HG03565 (cell line): ENCODE measurements at regions not wholly inside any gene's neighbourhood (a gene's known extent, or its start where the extent isn't known, plus 50 kb on each side); places are given as distances from the start of the nearest gene placed in this dataset.

Experiments used
- ATAC-seq: cut with Tn5 transposase; IDR thresholded peaks from one replicate; pipeline ENCODE4 v1.9.1; 2021; ENCODE audit warnings: mild to moderate bottlenecking, moderate library complexity; ENCODE audit not compliant: unreplicated experiment

DNA sequence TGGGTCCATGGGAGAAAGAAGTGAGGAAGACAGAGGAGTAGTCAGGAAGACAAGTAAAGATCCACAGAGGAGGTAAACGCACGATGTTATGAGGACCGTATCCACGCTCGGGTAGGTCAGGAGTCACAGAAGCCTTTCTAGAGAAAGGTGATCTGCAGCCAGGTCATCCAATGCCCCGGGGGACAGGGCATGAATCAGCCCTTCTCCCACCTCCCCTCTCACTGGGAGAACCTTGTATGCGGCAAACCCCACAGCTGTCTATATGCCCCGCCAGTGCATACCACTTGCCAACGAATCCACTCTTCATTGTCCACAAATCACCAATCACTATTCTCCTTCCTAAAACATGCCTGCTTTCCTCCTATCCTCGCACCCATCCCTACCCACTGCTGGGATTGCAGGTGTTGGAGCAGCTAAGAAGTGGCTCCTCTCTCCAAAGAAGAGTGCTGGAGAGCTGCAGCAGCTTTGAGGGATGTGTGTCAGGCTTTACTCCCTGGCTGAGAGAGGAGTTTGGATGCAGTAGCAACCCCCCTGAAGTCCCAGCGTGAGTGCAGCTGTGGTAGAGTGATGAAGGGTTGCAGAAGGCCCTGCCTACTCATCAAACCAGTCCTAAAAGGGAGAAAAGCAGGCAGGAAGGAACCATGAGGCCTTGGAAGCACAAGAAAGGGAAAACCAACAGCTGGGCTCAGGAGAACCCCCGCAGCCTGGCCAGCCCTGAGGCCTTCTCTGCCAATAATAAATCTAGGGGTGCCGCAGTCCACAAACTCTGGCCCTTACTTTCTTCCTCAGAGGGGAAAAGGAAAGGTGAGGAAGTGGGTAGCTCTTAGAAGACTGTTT lies 102.2 kb upstream of the GADD45A start:
- ATAC-seq = no peak

DNA sequence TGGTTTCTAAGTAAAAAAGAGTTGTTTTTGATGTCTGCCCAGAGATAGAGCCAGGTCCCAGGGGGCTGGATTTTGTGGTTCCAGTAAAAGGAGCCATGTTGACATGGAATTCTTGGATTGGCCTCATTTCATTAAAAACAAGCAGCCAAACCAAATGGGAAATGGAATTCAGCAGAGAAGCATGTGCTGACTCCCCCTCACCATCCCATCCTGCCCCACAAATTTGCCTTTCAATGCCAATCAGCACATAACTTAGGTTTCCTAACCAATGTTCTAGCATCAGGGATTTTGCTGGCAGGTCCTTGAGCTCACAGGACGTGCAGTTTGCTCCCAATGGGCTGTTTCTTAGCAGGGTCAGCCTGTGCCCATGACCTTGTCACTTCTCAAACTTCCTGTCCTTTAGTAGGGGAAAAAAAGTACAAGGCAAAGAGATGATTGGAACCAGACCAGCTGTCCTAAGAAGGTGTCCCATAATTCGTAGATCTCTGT lies 101.5 kb upstream of the GADD45A start:
- ATAC-seq = no peak

DNA sequence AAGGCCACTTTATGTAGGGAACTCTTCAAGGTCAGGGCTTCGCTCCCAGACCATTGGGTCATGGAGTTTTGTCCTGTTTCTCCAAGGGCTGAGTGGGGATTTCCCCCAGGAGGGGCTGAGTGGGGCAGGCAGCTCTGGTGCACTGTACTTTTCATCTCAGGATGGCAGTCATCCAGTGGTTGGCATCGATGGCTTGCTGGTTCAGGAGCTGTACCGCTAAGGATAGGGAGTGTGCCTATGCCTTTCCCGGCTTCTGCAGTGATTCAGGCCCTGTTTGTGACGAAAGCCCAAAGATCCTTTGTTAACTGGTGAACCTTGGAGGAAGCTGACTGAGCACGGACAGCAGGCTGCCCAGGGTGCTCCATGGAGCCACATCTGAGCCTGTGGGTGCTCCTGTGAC lies 100.1 kb upstream of the GADD45A start:
- ATAC-seq = no peak

DNA sequence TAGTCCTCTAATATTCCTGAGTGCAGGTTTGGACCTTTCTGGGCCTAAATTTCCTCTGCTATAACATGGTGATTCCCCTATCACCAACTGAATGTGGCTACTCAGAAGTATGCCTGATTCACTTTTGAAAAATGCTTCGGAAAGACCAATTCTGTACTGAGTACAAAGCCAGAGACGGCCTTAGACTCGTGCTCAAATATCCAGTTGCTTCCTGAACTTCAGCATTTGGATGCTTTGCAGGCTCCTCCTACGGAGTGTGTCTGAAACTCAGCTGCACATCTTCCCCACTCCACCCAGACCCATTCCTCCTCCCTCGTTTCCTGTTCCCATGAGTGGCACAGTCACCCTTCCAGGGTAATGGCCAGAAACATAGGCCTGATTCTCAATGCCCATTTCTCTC lies 98.4 kb upstream of the GADD45A start:
- ATAC-seq = no peak

DNA sequence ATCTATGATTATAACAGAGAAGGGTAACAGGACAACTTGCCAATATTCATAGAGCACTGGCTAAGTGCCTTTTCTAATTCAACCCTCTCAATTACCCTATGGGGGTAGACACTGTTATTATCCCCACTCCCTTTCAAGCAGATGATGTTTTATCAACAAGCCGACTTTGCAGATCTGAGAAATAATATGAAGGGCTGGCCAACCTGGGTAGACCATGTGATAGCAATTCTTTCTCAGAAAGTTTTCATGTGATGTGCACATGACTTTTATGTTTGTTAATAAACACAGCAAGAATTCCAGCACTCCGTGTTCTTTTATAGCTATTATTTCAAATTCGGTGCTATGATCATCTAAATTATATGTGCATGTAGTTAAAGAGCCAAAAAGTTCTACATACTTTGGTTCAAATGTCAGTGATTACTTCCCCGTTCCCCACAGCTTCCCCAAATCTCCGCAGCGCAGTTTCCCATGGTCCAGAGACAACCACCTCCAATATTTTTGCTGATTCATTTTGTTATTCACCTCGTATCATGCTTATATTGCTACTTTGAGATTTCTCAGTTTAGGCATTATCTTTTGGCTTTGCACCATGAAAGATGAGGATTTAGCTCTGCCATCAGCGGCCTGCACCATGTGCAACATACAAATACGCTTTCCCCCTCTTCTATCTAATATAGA lies 96.7 kb upstream of the GADD45A start:
- no peak for ATAC-seq

DNA sequence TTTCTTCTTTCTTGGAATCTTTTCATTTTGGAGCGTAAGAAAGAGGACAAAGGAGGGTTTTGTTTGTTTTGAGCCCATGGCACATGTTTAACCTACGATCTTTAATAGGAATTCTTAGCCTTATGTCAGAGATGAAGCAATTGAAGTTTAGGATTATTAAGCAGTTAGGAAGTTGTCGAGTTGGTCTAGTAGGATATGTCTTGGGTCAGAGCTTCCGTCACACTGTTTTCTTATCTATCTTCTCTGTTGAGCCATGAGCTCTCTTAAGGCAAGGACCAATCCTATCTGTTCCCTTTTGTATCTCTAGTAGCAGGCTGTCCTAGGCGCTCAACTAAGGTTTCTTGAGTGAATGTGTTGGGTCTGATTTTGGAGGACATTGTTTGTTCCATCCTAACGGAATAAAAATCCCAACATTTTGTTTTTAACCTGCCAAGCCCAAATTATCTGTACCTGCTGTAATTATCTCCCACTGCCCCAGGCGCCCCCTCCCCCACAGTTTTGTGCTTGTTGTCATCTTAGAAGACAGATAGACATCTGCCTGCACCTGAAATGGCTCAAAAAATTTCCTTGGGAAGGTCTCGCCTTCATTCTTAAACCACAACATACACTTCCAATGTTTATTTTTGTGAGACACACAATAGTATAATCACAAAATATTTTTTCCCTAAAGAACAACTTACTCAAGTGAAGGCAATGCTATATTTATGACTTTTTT lies 95.3 kb upstream of the GADD45A start:
- ATAC-seq = no peak

DNA sequence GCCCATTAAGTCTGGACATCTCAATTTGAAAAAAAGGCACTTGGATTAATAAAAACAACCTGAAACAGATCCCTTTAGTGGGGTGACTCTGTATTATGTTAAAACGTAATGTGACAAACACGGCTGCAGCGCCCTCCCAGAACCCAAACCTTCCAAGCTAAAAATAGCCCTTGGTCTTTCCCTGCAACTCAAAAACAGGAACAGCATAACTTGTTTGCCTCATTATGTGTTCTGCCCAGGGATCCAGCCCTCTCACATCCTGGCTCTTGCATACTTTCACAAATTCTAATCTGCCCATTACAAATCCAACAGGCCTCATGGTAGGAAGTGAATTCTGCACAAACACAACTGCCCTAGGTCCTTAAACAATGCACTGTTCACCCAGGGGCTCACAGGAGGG lies 94.7 kb upstream of the GADD45A start:
- ATAC-seq = no peak

DNA sequence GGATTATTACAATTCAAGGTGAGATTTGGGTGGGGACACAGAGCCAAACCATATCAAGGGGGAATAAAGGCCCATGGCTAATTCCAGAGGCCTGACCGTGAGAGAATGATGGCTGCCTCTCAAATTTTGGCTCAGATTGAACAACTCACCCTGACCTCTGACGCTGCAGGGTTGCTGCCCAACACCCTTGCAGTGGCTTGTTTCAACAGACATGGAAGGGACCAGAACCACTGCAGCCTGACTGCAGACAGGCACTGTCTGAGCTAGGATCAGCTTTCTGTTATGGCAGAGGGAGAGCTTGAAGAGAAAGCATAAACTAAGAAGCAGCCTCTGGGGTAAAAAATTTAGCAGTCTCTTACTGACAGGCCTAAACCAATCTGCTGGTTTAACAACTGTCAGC lies 90.2 kb upstream of the GADD45A start:
- ATAC-seq = no peak

DNA sequence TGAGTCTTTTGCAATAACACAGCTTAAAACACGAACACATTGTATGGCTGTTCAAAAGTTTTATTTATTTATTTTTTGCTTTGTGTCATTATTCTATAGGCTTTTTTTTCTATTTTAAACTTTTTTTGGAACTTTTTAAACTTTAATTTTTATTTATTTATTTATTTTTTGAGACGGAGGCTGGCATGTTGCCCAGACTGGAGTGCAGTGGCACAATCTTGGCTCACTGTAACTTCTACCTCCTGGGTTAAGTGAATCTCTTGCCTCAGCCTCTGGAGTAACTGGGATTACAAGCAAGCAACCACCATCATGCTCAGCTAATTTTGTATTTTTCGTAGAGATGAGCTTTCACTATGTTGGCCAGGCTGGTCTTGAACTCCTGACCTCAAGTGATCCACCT lies 88.3 kb upstream of the GADD45A start:
- ATAC-seq = no peak

DNA sequence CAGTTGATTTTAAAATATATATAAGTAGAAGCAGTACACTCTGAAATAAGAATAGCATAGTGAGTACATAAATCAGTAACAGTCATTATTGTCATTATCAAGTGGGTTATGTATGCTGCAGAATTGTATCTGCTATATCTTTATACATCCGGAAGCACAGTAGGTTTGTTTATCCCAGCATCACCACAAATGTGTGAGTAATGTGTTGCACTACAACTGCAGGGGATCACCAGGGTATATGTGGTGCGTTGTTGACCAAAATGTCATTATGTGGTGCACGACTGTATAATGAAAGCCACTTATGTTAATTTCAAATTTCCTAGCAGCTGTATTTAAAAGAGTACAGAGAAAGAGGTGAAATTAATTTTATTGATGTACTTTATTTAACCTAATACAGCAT lies 87.7 kb upstream of the GADD45A start:
- ATAC-seq = no peak

DNA sequence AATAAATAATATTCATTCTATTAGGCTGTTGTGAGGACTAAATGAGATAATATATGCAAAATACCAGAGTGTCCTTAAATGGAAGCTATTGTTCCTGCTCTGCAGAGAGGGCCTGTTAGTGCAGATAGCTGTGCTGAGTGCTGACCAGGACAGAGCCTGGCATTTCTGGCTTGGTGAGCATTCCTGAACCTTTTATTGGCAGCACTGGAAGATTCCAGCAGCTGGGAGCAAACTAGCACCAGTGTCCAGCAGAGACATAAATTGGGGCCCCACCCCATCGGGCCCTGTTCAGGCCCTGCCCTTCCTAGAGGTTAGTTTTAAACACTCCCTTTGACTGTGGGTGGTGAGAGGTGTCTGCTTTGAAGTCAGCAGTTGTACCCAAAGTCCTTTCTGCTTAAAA lies 85.9 kb upstream of the GADD45A start:
- no peak for ATAC-seq

DNA sequence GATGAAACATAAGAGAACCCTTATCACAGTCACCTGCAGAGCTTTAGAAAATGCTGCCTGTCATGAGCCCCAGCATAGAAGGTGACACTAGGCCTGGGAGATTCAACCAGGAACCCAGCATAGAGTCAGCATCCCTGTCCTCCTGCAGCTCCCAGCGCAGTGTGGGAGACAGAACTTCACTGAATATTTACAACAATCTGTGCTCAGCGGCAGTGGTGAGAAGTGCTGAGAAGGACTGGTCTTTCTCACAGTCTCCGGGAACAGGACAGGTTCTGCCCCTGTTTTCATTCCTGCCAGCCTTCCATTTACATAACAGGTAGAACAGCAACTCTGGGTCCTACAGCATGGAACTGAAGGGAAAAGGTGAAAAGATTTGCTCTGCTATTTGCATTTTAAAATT lies 83.5 kb upstream of the GADD45A start:
- no peak for ATAC-seq

DNA sequence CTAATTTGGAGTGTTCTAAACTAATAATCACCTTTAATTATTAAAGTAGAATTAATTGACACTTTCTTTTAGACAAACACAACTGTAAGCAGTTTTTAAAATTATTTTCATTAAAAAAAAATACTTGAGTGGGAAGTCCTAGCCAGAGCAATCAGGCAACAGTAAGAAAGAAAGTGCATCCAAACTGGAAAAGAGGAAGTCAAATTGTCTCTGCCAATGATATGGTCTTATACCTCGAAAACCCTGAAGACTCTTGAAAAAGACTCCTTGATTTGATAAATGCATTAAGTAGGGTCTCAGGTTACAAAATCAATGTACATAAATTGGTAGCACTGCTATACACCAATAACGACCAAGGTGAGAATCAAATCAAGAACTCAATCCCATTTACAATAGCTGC lies 83.0 kb upstream of the GADD45A start:
- no peak for ATAC-seq

DNA sequence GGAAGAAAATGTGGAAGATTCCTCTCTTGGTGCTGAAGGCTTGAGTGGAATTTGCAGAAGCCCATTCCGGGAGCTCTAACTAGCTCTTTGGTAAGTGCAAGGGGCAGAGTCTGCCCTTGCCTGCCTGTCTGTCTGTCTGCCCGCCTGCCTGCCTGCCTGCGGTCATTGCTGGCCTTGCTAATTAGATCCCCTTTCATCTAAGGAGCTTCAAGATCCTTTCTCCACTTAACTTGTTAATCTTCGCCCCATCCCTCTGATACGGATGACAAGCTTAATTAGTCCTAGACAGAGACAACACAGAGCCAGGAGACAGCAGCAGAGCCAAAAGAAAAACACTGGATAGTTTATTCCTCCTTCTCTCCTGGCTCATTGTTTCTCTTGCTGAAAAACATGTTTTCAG lies 80.2 kb upstream of the GADD45A start:
- ATAC-seq = no peak

DNA sequence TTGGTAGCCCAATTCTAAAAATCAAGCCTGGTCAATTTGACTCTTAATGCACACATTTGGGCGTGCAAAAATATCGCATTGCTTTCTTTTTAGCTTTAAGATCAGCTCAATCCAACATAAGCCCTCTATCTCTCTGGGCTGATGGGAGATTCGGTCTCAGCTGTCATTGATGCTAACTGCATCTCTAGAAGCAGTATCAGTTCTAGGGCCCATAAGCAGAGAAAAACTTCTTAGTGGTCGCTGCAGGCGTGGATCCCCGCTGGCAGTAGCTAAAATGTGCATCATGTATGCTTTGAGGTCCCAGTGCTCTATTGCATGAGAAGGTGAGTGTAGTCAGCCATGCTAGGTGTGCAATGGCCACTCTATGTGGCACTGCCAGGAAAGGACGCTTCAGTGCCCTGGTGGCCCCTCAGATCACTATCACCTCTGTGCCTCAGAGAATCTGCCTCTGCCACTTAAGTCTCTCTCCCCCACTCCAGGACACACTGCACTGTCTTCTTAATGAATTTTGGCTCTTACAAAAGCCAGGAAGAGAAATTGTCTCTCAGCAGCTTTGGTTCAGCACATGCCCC lies 79.7 kb upstream of the GADD45A start:
- ATAC-seq = no peak

DNA sequence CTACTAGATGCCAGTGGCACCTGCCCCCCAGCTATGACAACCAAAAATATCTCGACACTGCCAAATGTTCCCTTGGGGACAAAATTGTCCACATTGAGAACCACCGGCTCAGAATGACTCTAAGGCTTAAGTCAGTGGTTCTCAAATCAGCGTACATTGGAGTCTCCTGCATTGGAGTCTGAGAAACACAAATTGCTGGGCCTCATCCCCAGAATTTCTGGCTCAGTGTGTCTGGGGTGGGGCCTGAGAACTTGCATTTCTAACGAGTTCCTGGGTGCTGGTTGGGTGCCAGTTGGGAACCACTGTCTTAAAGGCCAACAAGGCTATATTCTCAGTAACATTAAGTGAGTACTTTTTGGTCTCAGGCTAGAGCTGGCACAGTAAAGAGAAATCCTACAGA lies 77.7 kb upstream of the GADD45A start:
- ATAC-seq = no peak

DNA sequence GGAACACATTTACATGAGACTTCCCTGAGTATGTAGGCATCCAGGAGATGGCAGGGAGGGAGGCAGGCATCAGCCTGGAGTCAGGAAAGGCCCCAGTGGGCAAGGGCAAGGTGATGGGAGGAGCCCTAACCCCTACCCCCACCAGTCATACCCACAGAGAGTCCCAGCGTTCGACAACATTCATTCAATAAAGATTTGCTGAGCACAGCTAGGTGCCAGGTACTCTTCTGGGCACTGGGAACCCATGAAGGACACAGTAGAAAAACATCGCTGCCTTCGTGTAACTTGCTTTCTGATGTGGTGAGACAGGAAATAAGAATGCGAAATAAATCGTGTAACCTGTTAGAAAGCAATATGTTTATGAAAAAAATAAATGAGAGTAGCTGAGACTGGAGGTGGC lies 77.3 kb upstream of the GADD45A start:
- ATAC-seq = no peak

DNA sequence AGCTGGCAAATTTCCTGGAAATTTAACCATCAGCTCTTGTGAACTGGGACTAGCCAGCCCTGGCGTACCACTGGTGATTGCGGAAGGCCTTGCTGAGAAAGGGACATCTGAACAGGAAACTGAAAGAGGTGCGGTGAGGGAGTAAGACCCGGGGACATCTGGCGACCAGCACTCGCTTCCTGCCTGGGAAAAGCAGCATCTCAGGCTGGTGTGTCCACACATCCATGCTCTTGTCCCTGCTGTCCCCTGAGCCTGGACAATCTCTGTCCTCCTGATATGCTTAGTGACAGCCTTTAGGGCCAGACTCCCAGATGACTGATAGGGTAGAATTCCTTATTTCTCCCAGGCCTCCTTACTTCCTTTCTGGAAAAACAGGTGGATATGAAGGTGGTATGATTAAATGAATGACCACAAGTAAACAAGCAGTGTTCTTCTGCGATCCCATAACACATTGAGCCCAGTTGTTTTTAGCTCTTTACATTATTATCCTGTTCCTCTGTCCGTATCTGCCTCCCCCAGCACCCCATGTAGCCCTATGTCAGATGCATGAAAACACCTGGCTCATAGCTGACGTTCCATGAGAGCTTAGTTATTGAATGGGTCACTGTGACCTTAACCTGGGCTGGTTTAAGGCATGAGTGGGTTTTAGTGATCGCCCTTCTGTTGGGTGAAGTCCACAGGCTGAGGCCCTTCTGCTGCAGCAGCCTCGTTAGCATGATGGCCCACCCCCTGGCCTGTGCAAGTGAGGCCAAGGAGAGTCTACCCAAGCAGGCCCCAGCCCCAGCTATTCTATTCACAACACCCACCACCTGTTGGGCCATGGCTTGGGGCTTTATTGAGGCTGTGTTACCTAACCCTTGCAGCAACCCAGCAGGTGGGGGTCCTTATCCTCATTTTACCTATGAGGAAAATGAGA lies 76.1 kb upstream of the GADD45A start:
- ATAC-seq = no peak

DNA sequence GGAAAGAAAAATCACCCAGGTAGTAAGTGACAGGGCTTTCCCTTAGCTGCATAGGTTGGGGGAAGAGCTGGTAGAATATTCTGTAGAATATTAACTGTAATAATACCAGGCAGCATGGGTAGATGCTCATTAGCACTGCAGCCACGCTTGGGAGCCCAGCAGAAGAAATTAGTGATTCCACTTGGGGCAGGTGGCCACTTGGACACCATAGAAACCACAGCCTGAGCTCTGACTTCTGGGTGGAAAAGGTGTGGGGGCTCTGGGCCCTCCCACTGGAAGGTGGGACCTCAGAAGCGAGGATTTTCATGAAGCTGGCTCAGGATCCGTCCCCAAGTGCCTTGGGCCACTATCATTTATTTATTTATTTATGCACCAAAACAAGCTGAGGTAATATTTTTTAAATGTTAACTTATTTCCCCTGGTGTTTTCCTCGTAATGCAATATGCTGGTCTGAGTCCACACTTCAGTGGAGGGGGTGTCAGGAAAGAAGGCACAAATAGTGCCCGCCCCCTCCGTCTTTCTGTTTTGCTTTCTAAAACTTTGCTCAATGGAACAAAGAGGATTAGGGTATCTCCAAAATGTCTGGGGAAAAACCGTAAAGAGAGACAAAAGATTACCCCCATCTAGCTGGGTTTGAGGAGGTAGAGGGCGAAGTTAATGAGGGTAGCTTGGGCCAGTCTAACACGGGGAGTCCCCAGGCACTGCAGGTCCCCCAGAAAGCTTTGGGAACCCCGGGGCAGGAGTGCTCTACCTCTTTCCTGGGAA lies 75.2 kb upstream of the GADD45A start:
- ATAC-seq = no peak

DNA sequence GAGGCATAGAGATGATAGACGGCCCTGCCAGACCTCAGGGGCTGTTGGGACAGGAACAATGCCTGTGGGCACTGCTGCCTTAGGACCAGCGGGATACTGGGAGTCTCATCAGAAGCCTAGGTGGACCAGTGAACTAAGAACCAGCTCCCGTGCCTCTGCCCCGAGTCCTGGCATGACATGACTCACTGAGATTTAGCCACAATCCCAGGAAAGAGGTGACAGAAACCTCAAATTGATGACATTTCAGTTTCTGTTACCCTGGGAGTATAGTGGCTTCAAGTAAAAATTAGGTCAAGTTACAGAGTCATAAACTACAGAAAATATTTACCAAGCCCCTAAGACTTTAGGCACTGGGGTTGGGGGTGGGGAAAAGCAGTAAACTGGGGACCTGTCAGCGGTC lies 74.6 kb upstream of the GADD45A start:
- no peak for ATAC-seq
